Astrocyte (in vitro differentiated cells and primary cell): ENCODE measurements at regions not wholly inside any gene's neighbourhood (a gene's known extent, or its start where the extent isn't known, plus 50 kb on each side); places are given as distances from the start of the nearest gene placed in this dataset.
"Not testable (repeated sequence)": the region's sequence is repeated elsewhere in the genome, so short reads cannot be mapped to it uniquely, and the experiment has no call there.

ENCODE experiments used
- DNase-seq: peaks from one replicate; pipeline ENCODE4 v3.0.0-alpha.2; 2010; ENCODE audit warnings: low read depth
- FAIRE-seq: peaks from 2 replicates; lab custom pipeline; 2011; peaks lifted over from hg19 to GRCh38; lab: Jason Lieb, UNC
- H2AFZ ChIP-seq: 2 replicates; pipeline ENCODE4 v1.6.0; 2012; ENCODE audit warnings: low read depth, low read length, inconsistent platforms
- H3K27ac ChIP-seq: 2 replicates; pipeline ENCODE4 v1.5.1; 2011; ENCODE audit warnings: low read depth, low read length, inconsistent platforms
- H3K27me3 ChIP-seq: 2 replicates; pipeline ENCODE4 v1.6.0; 2011; ENCODE audit warnings: low read length, inconsistent platforms; ENCODE audit not compliant: insufficient read depth
- H3K36me3 ChIP-seq: 2 replicates; pipeline ENCODE4 v1.5.1; 2011; ENCODE audit warnings: low read length, inconsistent platforms; ENCODE audit not compliant: insufficient read depth
- H3K4me1 ChIP-seq: 2 replicates; pipeline ENCODE4 v1.5.1; 2011; ENCODE audit warnings: low read length, inconsistent platforms; ENCODE audit not compliant: insufficient read depth
- H3K4me2 ChIP-seq: 2 replicates; pipeline ENCODE4 v1.6.0; 2012; ENCODE audit warnings: low read length, inconsistent platforms
- H3K4me3 ChIP-seq: 2 replicates; pipeline ENCODE4 v1.5.1; 2011; ENCODE audit warnings: low read depth, mild to moderate bottlenecking, low read length, inconsistent platforms; ENCODE audit not compliant: insufficient read depth
- H3K79me2 ChIP-seq: 2 replicates; pipeline ENCODE4 v1.6.0; 2012; ENCODE audit warnings: mild to moderate bottlenecking, low read length, inconsistent platforms; ENCODE audit not compliant: insufficient read depth
- H3K9ac ChIP-seq: 2 replicates; pipeline ENCODE4 v1.6.0; 2012; ENCODE audit warnings: mild to moderate bottlenecking, low read length, inconsistent platforms
- H3K9me3 ChIP-seq: 2 replicates; pipeline ENCODE4 v1.5.1; 2012; ENCODE audit warnings: low read depth, mild to moderate bottlenecking, low read length, inconsistent platforms; ENCODE audit not compliant: insufficient read depth
- H4K20me1 ChIP-seq: 2 replicates; pipeline ENCODE4 v1.6.0; 2012; ENCODE audit warnings: low read length, inconsistent platforms; ENCODE audit not compliant: insufficient read depth
- H3K27ac Mint-ChIP-seq: one replicate; pipeline ENCODE4 v1.8.0; 2021; ENCODE audit warnings: mild to moderate bottlenecking, mixed read lengths; ENCODE audit not compliant: unreplicated experiment
- H3K27me3 Mint-ChIP-seq: one replicate; pipeline ENCODE4 v1.8.0; 2021; ENCODE audit warnings: low read depth, mixed read lengths; ENCODE audit not compliant: unreplicated experiment
- H3K36me3 Mint-ChIP-seq: one replicate; pipeline ENCODE4 v1.8.0; 2021; ENCODE audit warnings: low read depth, mixed read lengths; ENCODE audit not compliant: unreplicated experiment
- H3K4me1 Mint-ChIP-seq: one replicate; pipeline ENCODE4 v1.8.0; 2021; ENCODE audit warnings: low read depth, mixed read lengths; ENCODE audit not compliant: unreplicated experiment
- H3K4me3 Mint-ChIP-seq: one replicate; pipeline ENCODE4 v1.8.0; 2021; ENCODE audit warnings: mild to moderate bottlenecking, moderate library complexity, mixed read lengths; ENCODE audit not compliant: unreplicated experiment
- H3K9me3 Mint-ChIP-seq: one replicate; pipeline ENCODE4 v1.8.0; 2021; ENCODE audit warnings: mild to moderate bottlenecking, mixed read lengths; ENCODE audit not compliant: unreplicated experiment
- CTCF ChIP-seq: IDR thresholded peaks from 2 replicates; pipeline ENCODE4 v1.5.1; 2011; ENCODE audit warnings: low read depth, mild to moderate bottlenecking, inconsistent platforms, low read length, moderate library complexity; ENCODE audit not compliant: insufficient read depth
- EZH2 ChIP-seq: IDR thresholded peaks from 2 replicates; pipeline ENCODE4 v1.6.1; 2012; ENCODE audit warnings: mild to moderate bottlenecking, low read length, inconsistent platforms; ENCODE audit not compliant: insufficient read depth

- no peaks in the 10 kb centered on the region for H3K27me3 Mint-ChIP-seq
- FAIRE-seq (no peak), DNase-seq (no peak)
- Histone ChIP-seq H3K27me3 (no peaks in the 10 kb centered on the region), H3K79me2 (no peaks in the 10 kb centered on the region), H3K27ac (no peak overlapping the region), H3K4me2 (no peak overlapping the region), H3K4me1 (no peaks in the 10 kb centered on the region), H3K4me3 (no peak overlapping the region), H4K20me1 (no peaks in the 10 kb centered on the region), H3K36me3 (no peaks in the 10 kb centered on the region), H3K9me3 (no peaks in the 10 kb centered on the region), H2AFZ (no peak overlapping the region), H3K9ac (no peak overlapping the region)
- no peak overlapping the region for H3K27ac Mint-ChIP-seq
- no peak overlapping the region for H3K4me3 Mint-ChIP-seq
- H3K4me1 Mint-ChIP-seq: no peaks in the 10 kb centered on the region
- H3K36me3 Mint-ChIP-seq: no peaks in the 10 kb centered on the region
- H3K9me3 Mint-ChIP-seq: no peaks in the 10 kb centered on the region
- TF ChIP-seq EZH2 (no peak), CTCF (no peak)
These were observed 143.2 kb downstream of the SLITRK5 start for GRCh38 chr13:87814403-87814802.

GRCh38 chr13:87820241-87820640 lies 149.1 kb downstream of the SLITRK5 start:
- Histone ChIP-seq H3K27me3 (no peaks in the 10 kb centered on the region), H3K9ac (no peak overlapping the region), H3K4me1 (no peaks in the 10 kb centered on the region), H2AFZ (no peak overlapping the region), H4K20me1 (no peaks in the 10 kb centered on the region), H3K4me3 (no peak overlapping the region), H3K27ac (no peak overlapping the region), H3K36me3 (no peaks in the 10 kb centered on the region), H3K4me2 (no peak overlapping the region), H3K9me3 (no peaks in the 10 kb centered on the region), H3K79me2 (no peaks in the 10 kb centered on the region)
- no peaks in the 10 kb centered on the region for H3K4me1 Mint-ChIP-seq
- H3K36me3 Mint-ChIP-seq: no peaks in the 10 kb centered on the region
- no peak overlapping the region for H3K4me3 Mint-ChIP-seq
- DNase-seq (no peak), FAIRE-seq (no peak)
- H3K27ac Mint-ChIP-seq: no peak overlapping the region
- no peaks in the 10 kb centered on the region for H3K9me3 Mint-ChIP-seq
- no peak for TF ChIP-seq EZH2
- no peak for TF ChIP-seq CTCF
- no peaks in the 10 kb centered on the region for H3K27me3 Mint-ChIP-seq

- H3K9me3 Mint-ChIP-seq: no peaks in the 10 kb centered on the region
- Histone ChIP-seq H3K27ac (no peak overlapping the region), H3K36me3 (no peaks in the 10 kb centered on the region), H3K79me2 (no peaks in the 10 kb centered on the region), H3K9me3 (no peaks in the 10 kb centered on the region), H4K20me1 (no peaks in the 10 kb centered on the region), H3K4me3 (no peak overlapping the region), H3K9ac (no peak overlapping the region), H3K4me1 (no peaks in the 10 kb centered on the region), H2AFZ (no peak overlapping the region), H3K4me2 (no peak overlapping the region), H3K27me3 (no peaks in the 10 kb centered on the region)
- H3K27me3 Mint-ChIP-seq: no peaks in the 10 kb centered on the region
- no peak overlapping the region for H3K27ac Mint-ChIP-seq
- H3K36me3 Mint-ChIP-seq: no peaks in the 10 kb centered on the region
- FAIRE-seq: no peak
- H3K4me1 Mint-ChIP-seq: no peaks in the 10 kb centered on the region
- H3K4me3 Mint-ChIP-seq: no peak overlapping the region
- DNase-seq: no peak
- TF ChIP-seq CTCF (no peak), EZH2 (no peak)
These were observed 150.3 kb downstream of the SLITRK5 start for GRCh38 chr13:87821512-87821911.

GRCh38 chr13:87826301-87826700 lies 155.1 kb downstream of the SLITRK5 start:
- H3K4me3 ChIP-seq, H2AFZ ChIP-seq: not testable (repeated sequence)
- peak overlapping the region; percentile 60 for H3K27ac Mint-ChIP-seq

More at GRCh38 chr13:87826301-87826700, 155.1 kb downstream of the SLITRK5 start:
- H3K9me3 ChIP-seq, H3K27me3 Mint-ChIP-seq, H3K27ac ChIP-seq, DNase-seq, FAIRE-seq, H3K9me3 Mint-ChIP-seq, H3K27me3 ChIP-seq, H3K4me3 Mint-ChIP-seq, H3K4me2 ChIP-seq, H3K36me3 ChIP-seq, H3K9ac ChIP-seq, H3K4me1 Mint-ChIP-seq, H4K20me1 ChIP-seq, H3K4me1 ChIP-seq, H3K36me3 Mint-ChIP-seq, H3K79me2 ChIP-seq: not testable (repeated sequence)
